CD14-positive monocyte (primary cell): ENCODE measurements at regions not wholly inside any gene's neighbourhood (a gene's known extent, or its start where the extent isn't known, plus 50 kb on each side); places are given as distances from the start of the nearest gene placed in this dataset.

Experiments
- DNase-seq, 3 donors: peaks; one replicate each; pipeline ENCODE4 v3.0.0-alpha.2; 2011 to 2022
- H2AFZ ChIP-seq: 2 replicates; pipeline ENCODE4 v1.6.0; 2012; ENCODE audit warnings: mild to moderate bottlenecking, low read depth, low read length, inconsistent platforms; ENCODE audit not compliant: insufficient read depth, poor library complexity, severe bottlenecking
- H3K27ac ChIP-seq, 2 donors: 1 replicate in 1 of 2; 2 replicates in 1 of 2; pipeline ENCODE4 v1.5.1; 2012 to 2013; ENCODE audit warnings: low read length in 2 of 2, control low read depth in 1 of 2, inconsistent platforms in 1 of 2, low read depth in 1 of 2, mild to moderate bottlenecking in 1 of 2
- H3K27me3 ChIP-seq, 2 donors: one replicate each; pipeline versions ENCODE4 v1.6.0 to v1.6.1; 2011 to 2013; ENCODE audit warnings: low read length in 2 of 2; ENCODE audit not compliant: control insufficient read depth in 2 of 2, insufficient read depth in 2 of 2
- H3K36me3 ChIP-seq, 2 donors: replicated peaks in 1 of 2; 1 replicate in 1 of 2; 2 replicates in 1 of 2; pipeline versions ENCODE4 v1.5.1 to v1.6.1; 2012 to 2013; ENCODE audit warnings: low read length in 2 of 2, control low read depth in 1 of 2, inconsistent platforms in 1 of 2, mild to moderate bottlenecking in 1 of 2; ENCODE audit not compliant: insufficient read depth in 2 of 2, control insufficient read depth in 1 of 2
- H3K4me1 ChIP-seq, 2 donors: 1 replicate in 1 of 2; 2 replicates in 1 of 2; pipeline versions ENCODE4 v1.5.1 to v1.6.1; 2012 to 2013; ENCODE audit warnings: low read length in 2 of 2, control low read depth in 1 of 2, inconsistent platforms in 1 of 2, mild to moderate bottlenecking in 1 of 2, moderate library complexity in 1 of 2; ENCODE audit not compliant: insufficient read depth in 2 of 2, control insufficient read depth in 1 of 2
- H3K4me2 ChIP-seq: replicated peaks from 2 replicates; pipeline ENCODE3; 2012; ENCODE audit warnings: low read length, moderate library complexity, mild to moderate bottlenecking; ENCODE audit not compliant: poor library complexity, severe bottlenecking; ENCODE audit errors: extremely low read depth
- H3K4me3 ChIP-seq, 3 experiments: fragments of 200-600 bp in 1 of 3; sonication (generic) in 1 of 3; replicated peaks in 1 of 3; 1 replicate in 2 of 3; 2 replicates in 1 of 3; pipeline ENCODE4 v1.5.1; 2011 to 2013; ENCODE audit warnings: low read length in 3 of 3, mild to moderate bottlenecking in 3 of 3, control low read depth in 2 of 3, low read depth in 2 of 3, inconsistent platforms in 1 of 3, moderate library complexity in 1 of 3
- H3K79me2 ChIP-seq: 2 replicates; pipeline ENCODE4 v1.6.0; 2012; ENCODE audit warnings: mild to moderate bottlenecking, control low read depth, inconsistent platforms, low read length, moderate library complexity; ENCODE audit not compliant: insufficient read depth
- H3K9ac ChIP-seq: 2 replicates; pipeline ENCODE4 v1.6.0; 2017; ENCODE audit warnings: low read length, mild to moderate bottlenecking; ENCODE audit not compliant: insufficient read depth, poor library complexity, severe bottlenecking
- H3K9me3 ChIP-seq, 2 donors: replicated peaks in 1 of 2; 1 replicate in 1 of 2; 2 replicates in 1 of 2; pipeline versions ENCODE4 v1.5.1 to v1.6.1; 2012 to 2013; ENCODE audit warnings: low read length in 2 of 2, control low read depth in 1 of 2; ENCODE audit not compliant: control insufficient read depth in 1 of 2, insufficient read depth in 1 of 2
- H4K20me1 ChIP-seq: 2 replicates; pipeline ENCODE4 v1.6.0; 2012; ENCODE audit warnings: mild to moderate bottlenecking, low read length, control low read depth, moderate library complexity; ENCODE audit not compliant: insufficient read depth
- H3K27ac Mint-ChIP-seq, 7 donors: one replicate each; pipeline ENCODE4 v1.8.0; 2020; ENCODE audit warnings: mild to moderate bottlenecking in 7 of 7, mixed read lengths in 7 of 7, moderate library complexity in 6 of 7, inconsistent platforms in 2 of 7
- H3K27me3 Mint-ChIP-seq, 3 donors: one replicate each; pipeline ENCODE4 v1.8.0; 2021 to 2022; ENCODE audit warnings: low read depth in 3 of 3, mild to moderate bottlenecking in 3 of 3, mixed read lengths in 3 of 3, moderate library complexity in 3 of 3, inconsistent platforms in 1 of 3
- H3K36me3 Mint-ChIP-seq, 2 donors: one replicate each; pipeline ENCODE4 v1.8.0; 2020; ENCODE audit warnings: mixed read lengths in 2 of 2, inconsistent platforms in 1 of 2, mild to moderate bottlenecking in 1 of 2
- H3K4me1 Mint-ChIP-seq: one replicate; pipeline ENCODE4 v1.8.0; 2020; ENCODE audit warnings: mild to moderate bottlenecking, mixed read lengths
- H3K4me3 Mint-ChIP-seq, 2 donors: one replicate each; pipeline ENCODE4 v1.8.0; 2020; ENCODE audit warnings: mild to moderate bottlenecking in 2 of 2, mixed read lengths in 2 of 2, moderate library complexity in 1 of 2
- H3K9me3 Mint-ChIP-seq, 7 donors: one replicate each; pipeline ENCODE4 v1.8.0; 2020 to 2022; ENCODE audit warnings: mixed read lengths in 7 of 7, mild to moderate bottlenecking in 6 of 7, moderate library complexity in 6 of 7, inconsistent platforms in 2 of 7
- WGBS: methylation state at CpG from one replicate; pipeline ENCODE4 v1.1.5; 2013; ENCODE audit warnings: missing lambda C conversion rate; ENCODE audit not compliant: insufficient coverage; 5-methylcytosine and 5-hydroxymethylcytosine counted together
- intact Hi-C, 2 donors: fragments of 100-400 bp; cut with micrococcal nuclease; formaldehyde crosslinking; loops; one replicate each; pipeline versions ENCODE4 v1.15.0 to v1.15.1; 2023
- TF ChIP-seq, protein P1 (sequence below): fragments of 200-600 bp; IDR thresholded peaks from one replicate; pipeline ENCODE4 v1.8.0; 2022; ENCODE audit warnings: antibody characterized with exemption, mild to moderate bottlenecking

- peaks cover 39% of the 10 kb centered on the region for H3K4me1 Mint-ChIP-seq
- Histone ChIP-seq H3K27me3 (no peaks in the 10 kb centered on the region), H3K79me2 (no peaks in the 10 kb centered on the region), H3K36me3 (no peaks in the 10 kb centered on the region), H3K27ac (no peak overlapping the region), H3K4me1 (peaks cover 16 to 23% of the 10 kb centered on the region in 2 donors), H2AFZ (no peak overlapping the region), H3K9ac (no peak overlapping the region), H4K20me1 (no peaks in the 10 kb centered on the region), H3K4me2 (no peak overlapping the region), H3K4me3 (no peak overlapping the region), H3K9me3 (no peaks in the 10 kb centered on the region)
- H3K27me3 Mint-ChIP-seq = peaks cover 0 to 3% (median 0%) of the 10 kb centered on the region in 3 donors
- TF ChIP-seq, protein P1, sequence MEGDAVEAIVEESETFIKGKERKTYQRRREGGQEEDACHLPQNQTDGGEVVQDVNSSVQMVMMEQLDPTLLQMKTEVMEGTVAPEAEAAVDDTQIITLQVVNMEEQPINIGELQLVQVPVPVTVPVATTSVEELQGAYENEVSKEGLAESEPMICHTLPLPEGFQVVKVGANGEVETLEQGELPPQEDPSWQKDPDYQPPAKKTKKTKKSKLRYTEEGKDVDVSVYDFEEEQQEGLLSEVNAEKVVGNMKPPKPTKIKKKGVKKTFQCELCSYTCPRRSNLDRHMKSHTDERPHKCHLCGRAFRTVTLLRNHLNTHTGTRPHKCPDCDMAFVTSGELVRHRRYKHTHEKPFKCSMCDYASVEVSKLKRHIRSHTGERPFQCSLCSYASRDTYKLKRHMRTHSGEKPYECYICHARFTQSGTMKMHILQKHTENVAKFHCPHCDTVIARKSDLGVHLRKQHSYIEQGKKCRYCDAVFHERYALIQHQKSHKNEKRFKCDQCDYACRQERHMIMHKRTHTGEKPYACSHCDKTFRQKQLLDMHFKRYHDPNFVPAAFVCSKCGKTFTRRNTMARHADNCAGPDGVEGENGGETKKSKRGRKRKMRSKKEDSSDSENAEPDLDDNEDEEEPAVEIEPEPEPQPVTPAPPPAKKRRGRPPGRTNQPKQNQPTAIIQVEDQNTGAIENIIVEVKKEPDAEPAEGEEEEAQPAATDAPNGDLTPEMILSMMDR = no peak
- H3K4me3 Mint-ChIP-seq = no peak overlapping the region
- no peak overlapping the region for H3K27ac Mint-ChIP-seq
- no peak for DNase-seq
- intact Hi-C loops = no loop called here
- 79% methylated on average over 2 of the region's 3 CpGs for WGBS
- H3K36me3 Mint-ChIP-seq = peaks cover 0 to 1% of the 10 kb centered on the region in 2 donors
- peaks cover 0 to 4% (median 2%) of the 10 kb centered on the region in 7 donors for H3K9me3 Mint-ChIP-seq
Observed at GRCh38 chr6:139522511-139523220, 148.2 kb upstream of the CITED2 start.

DNA sequence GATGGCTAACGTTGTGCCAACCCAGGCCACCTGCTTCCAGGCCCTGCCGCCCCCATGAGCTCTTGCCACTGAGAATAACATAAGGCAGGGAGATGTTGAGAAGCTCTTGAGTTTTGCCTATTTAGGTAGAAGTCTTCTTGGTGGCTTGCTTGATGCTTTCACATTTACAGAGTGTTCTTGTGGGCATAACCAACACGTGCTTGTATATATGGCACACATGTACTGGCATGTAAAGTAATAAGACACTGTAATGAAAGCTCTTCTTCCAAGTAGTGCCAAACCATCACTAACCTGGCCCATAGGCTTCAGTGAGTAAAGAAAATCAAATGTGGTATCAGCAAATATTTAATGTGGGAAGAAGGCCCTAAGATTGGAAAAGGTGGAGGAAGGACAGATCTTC lies 146.9 kb upstream of the CITED2 start:
- H3K9me3 Mint-ChIP-seq = peaks cover 0 to 4% (median 2%) of the 10 kb centered on the region in 7 donors
- peaks cover 0 to 1% of the 10 kb centered on the region in 2 donors for H3K36me3 Mint-ChIP-seq
- Histone ChIP-seq H3K4me3 (no peak overlapping the region), H4K20me1 (no peaks in the 10 kb centered on the region), H3K9me3 (no peaks in the 10 kb centered on the region), H3K4me1 (peaks cover 16 to 25% of the 10 kb centered on the region in 2 donors), H3K27ac (no peak overlapping the region), H3K36me3 (no peaks in the 10 kb centered on the region), H2AFZ (no peak overlapping the region), H3K79me2 (no peaks in the 10 kb centered on the region), H3K27me3 (no peaks in the 10 kb centered on the region), H3K9ac (no peak overlapping the region), H3K4me2 (no peak overlapping the region)
- WGBS = 96% methylated on average over 2 of the region's 3 CpGs
- no peak overlapping the region for H3K27ac Mint-ChIP-seq
- no peak overlapping the region for H3K4me3 Mint-ChIP-seq
- DNase-seq = no peak
- H3K27me3 Mint-ChIP-seq = peaks cover 0 to 3% (median 0%) of the 10 kb centered on the region in 3 donors
- peaks cover 41% of the 10 kb centered on the region for H3K4me1 Mint-ChIP-seq
- TF ChIP-seq, protein P1 = no peak
- intact Hi-C loops = no loop called here
